ENCODE measurements at regions not wholly inside any gene's neighbourhood (a gene's known extent, or its start where the extent isn't known, plus 50 kb on each side); places are given as distances from the start of the nearest gene placed in this dataset.

- no peak for ATAC-seq
- no peaks in the 10 kb centered on the region for H3K4me1 Mint-ChIP-seq
- no peak overlapping the region for H3K4me3 Mint-ChIP-seq
- peaks cover 2% of the 10 kb centered on the region for H3K9me3 Mint-ChIP-seq
- no peak overlapping the region for H3K27ac Mint-ChIP-seq
- no peaks in the 10 kb centered on the region for H3K36me3 Mint-ChIP-seq
- no peak for DNase-seq (ENCODE audit: low spot score in 2 of 2)
These were observed 574.9 kb upstream of the CAMK1G start for GRCh38 chr1:209008586-209008985.

- Mint-ChIP-seq H3K36me3 (no peaks in the 10 kb centered on the region), H3K4me1 (no peaks in the 10 kb centered on the region), H3K4me3 (no peak overlapping the region), H3K27ac (no peak overlapping the region), H3K9me3 (no peaks in the 10 kb centered on the region)
- DNase-seq (ENCODE audit: low spot score in 2 of 2) (no peak), ATAC-seq (no peak)
These were observed 572.9 kb upstream of the CAMK1G start for GRCh38 chr1:209010475-209011230.

DNA sequence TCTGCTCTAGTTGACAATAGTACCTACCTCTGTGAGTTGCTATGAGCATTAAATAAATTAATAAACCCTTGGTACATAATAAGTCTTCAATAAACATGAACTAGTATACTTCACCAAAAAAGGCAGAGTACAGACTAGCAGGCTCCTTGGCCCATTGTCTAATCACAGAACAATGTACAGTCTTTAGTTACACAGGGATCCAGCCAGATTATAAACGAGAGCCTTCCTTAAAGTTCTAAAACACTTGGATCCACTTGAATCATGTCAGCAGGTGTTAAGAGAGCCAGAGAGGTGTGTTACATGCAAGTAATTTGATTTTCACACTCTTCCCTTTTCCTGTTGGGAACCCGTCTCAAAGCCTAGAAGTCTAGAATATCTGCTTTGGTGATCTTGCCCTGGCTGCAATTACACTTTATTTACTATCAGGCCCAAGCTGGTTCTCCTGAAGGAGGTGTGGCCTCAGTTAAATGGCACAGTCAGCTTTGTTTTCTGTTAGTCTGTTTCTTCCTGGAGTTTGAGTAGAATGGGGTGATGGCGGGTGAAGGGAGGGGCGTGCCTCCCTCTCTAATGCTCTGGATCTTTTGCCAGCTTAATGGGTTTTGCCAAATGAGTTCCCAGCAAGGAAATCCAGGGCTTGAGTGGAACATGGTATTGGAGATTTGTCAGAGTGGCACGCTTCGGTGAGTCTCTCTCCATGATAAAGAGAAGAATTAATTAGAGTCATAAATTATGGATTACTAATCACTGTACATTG lies 570.9 kb upstream of the CAMK1G start:
- no peaks in the 10 kb centered on the region for H3K36me3 Mint-ChIP-seq
- no peaks in the 10 kb centered on the region for H3K9me3 Mint-ChIP-seq
- ATAC-seq, result no peak
- no peak overlapping the region for H3K4me3 Mint-ChIP-seq
- no peak for DNase-seq (ENCODE audit: low spot score in 2 of 2)
- H3K27ac Mint-ChIP-seq, result no peak overlapping the region
- no peaks in the 10 kb centered on the region for H3K4me1 Mint-ChIP-seq

- no peak for DNase-seq (ENCODE audit: low spot score in 2 of 2)
- ATAC-seq, result no peak
- Mint-ChIP-seq H3K36me3 (no peaks in the 10 kb centered on the region), H3K9me3 (peaks cover 5% of the 10 kb centered on the region), H3K4me1 (no peaks in the 10 kb centered on the region), H3K27ac (no peak overlapping the region), H3K4me3 (no peak overlapping the region)
These were observed 568.4 kb upstream of the CAMK1G start for GRCh38 chr1:209015092-209015491.

DNA sequence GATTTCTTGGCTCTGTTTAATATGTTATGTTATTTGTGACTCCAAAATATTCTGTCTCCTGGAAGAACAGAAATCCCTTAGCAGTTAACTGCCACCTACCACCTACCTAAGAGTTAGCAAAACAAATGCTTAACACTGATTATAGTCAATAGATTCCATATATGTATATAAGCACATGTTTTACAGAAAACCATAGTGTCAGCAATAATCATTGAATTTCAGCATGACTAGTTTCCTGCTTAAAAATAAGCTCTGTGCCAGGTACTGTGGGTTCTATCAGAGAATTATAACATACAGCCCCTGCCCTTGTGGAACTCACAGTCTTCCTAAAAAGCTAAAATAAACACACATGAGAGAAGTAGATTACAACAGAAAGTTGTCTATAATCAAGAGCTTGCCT lies 561.9 kb upstream of the CAMK1G start:
- ATAC-seq (no peak), DNase-seq (ENCODE audit: low spot score in 2 of 2) (no peak)
- Mint-ChIP-seq H3K4me1 (no peaks in the 10 kb centered on the region), H3K4me3 (no peak overlapping the region), H3K36me3 (no peaks in the 10 kb centered on the region), H3K9me3 (peaks cover 5% of the 10 kb centered on the region), H3K27ac (no peak overlapping the region)

- DNase-seq (ENCODE audit: low spot score in 2 of 2), result no peak
- H3K4me3 Mint-ChIP-seq, result no peak overlapping the region
- ATAC-seq, result no peak
- no peaks in the 10 kb centered on the region for H3K36me3 Mint-ChIP-seq
- H3K9me3 Mint-ChIP-seq, result peaks cover 5% of the 10 kb centered on the region
- no peak overlapping the region for H3K27ac Mint-ChIP-seq
- no peaks in the 10 kb centered on the region for H3K4me1 Mint-ChIP-seq
These were observed 559.7 kb upstream of the CAMK1G start for GRCh38 chr1:209023790-209024189.

GRCh38 chr1:209029737-209030136 lies 553.8 kb upstream of the CAMK1G start:
- Mint-ChIP-seq H3K4me1 (no peaks in the 10 kb centered on the region), H3K9me3 (peaks cover 5% of the 10 kb centered on the region), H3K36me3 (no peaks in the 10 kb centered on the region), H3K27ac (no peak overlapping the region), H3K4me3 (no peak overlapping the region)
- no peak for ATAC-seq
- no peak for DNase-seq (ENCODE audit: low spot score in 2 of 2)

DNA sequence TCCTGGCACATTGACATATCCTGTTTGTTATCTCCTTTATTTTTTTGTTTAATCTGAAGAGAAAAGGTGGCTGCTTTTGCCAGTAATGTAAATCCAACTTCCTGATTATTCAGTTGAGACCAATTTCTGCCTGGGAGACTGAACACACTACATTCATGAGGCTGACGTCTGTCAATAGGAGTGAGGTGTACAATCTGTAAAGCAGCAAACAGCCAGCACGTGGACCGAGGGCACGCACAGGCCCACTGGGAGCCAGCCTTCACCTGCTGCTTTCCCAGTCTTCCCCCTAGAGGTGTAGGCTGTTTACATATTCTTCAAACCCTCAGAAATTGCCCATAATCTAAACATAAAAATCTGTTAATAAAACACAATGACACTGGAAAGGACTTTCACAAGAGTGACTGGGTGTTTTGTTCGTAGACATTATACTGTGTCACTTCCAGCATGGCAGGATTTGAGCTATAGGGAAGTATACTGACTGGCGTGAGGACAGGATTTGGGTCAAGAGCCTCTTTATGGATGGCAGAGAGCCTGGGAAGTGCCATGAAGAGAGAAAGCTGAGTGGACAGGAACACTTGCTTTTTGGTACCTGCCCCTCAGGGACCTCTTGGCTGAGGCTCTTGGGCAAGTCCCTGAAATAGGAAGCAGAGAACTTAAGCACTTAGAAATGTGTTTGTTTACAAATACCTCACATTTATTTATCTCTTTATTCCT lies 552.9 kb upstream of the CAMK1G start:
- no peak for DNase-seq (ENCODE audit: low spot score in 2 of 2)
- Mint-ChIP-seq H3K4me3 (no peak overlapping the region), H3K27ac (no peak overlapping the region), H3K9me3 (peaks cover 5% of the 10 kb centered on the region), H3K36me3 (no peaks in the 10 kb centered on the region), H3K4me1 (no peaks in the 10 kb centered on the region)
- no peak for ATAC-seq

DNA sequence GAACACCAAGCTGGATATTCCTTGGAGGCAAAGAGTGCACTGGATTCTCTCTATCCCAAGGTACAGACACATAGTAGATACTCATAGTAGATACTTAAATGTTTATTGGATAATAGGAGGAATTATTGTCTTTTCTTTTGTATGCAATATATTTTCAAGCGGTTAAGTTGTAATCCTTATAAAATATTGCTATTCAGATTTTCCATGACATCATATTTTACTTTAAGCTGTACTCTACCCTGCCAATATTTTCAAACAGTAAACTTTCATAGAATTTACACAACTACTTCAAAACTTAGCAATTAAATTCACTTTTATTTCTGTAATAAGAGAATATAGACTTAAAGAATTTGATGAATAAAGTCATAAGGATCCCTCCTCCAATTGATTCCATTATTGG lies 546.5 kb upstream of the CAMK1G start:
- Mint-ChIP-seq H3K27ac (no peak overlapping the region), H3K9me3 (peaks cover 8% of the 10 kb centered on the region), H3K36me3 (no peaks in the 10 kb centered on the region), H3K4me3 (no peak overlapping the region), H3K4me1 (no peaks in the 10 kb centered on the region)
- DNase-seq (ENCODE audit: low spot score in 2 of 2), result no peak
- no peak for ATAC-seq

- no peak overlapping the region for H3K27ac Mint-ChIP-seq
- peaks cover 5% of the 10 kb centered on the region for H3K9me3 Mint-ChIP-seq
- H3K4me1 Mint-ChIP-seq, result no peaks in the 10 kb centered on the region
- no peak overlapping the region for H3K4me3 Mint-ChIP-seq
- no peaks in the 10 kb centered on the region for H3K36me3 Mint-ChIP-seq
- DNase-seq (ENCODE audit: low spot score in 2 of 2) (no peak), ATAC-seq (no peak)
These were observed 545.2 kb upstream of the CAMK1G start for GRCh38 chr1:209038316-209038715.

DNA sequence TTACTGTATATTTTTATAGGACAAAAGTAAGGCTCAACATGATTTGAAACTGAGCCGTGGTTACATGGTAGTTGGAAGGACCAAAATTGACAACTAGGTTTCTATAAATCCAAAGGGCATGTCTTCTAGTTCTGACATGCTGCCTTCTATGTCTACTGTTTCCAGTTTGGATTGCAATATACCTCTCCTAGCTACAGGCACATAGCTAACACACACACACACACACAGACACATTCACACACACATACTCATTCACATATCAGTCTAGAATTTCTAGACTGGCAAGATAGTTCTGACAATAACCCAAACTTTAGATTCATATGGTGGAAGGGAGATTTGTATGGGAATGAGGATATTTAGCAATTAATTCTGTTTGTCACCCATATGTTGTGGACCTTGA lies 544.8 kb upstream of the CAMK1G start:
- DNase-seq (ENCODE audit: low spot score in 2 of 2), result no peak
- no peaks in the 10 kb centered on the region for H3K4me1 Mint-ChIP-seq

DNA sequence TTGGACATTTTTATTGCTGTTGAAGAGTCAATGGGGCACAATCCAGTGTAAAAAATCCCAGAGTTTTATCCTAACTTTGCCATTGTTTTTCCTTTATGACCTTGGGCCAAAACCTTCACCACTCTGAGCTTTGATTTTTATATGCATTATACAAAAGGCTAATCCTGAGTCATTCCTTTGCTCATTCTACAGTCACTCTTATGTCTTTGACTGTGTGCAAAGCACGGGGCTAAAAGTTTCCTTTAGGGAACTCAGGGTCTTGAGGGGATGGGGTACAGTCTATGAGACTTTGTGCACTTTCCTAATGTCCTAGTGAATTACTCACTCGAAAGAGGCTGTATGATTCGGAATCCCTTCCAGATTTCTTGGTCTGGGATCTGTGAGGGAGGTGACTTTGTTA lies 543.2 kb upstream of the CAMK1G start:
- no peak for DNase-seq (ENCODE audit: low spot score in 2 of 2)
- H3K36me3 Mint-ChIP-seq, result no peaks in the 10 kb centered on the region
- no peaks in the 10 kb centered on the region for H3K4me1 Mint-ChIP-seq
- no peak overlapping the region for H3K4me3 Mint-ChIP-seq
- H3K9me3 Mint-ChIP-seq, result peaks cover 3% of the 10 kb centered on the region
- H3K27ac Mint-ChIP-seq, result no peak overlapping the region
- no peak for ATAC-seq

More for the DNA sequence above, 544.8 kb upstream of the CAMK1G start:
- H3K9me3 Mint-ChIP-seq, result peaks cover 3% of the 10 kb centered on the region
- H3K4me3 Mint-ChIP-seq, result no peak overlapping the region
- ATAC-seq, result no peak
- no peaks in the 10 kb centered on the region for H3K36me3 Mint-ChIP-seq
- no peak overlapping the region for H3K27ac Mint-ChIP-seq

DNA sequence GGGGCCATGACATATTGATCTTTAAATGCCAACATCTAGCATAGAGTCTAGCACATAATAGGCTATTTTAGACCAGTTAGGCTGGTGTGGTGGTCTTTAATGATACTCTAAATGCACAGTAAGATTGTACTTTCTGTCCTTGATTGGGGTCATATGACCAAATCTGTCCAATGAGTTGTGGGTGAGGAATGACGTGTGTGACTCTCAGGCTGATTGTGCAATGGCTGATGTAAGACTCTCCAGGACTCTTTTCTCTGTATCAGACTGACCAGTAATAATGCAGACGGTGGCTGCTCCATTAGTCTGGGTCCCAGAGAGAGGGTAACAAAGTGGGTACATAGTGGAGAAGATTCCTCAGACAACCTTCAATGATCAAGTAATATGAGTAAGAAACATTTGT lies 541.6 kb upstream of the CAMK1G start:
- Mint-ChIP-seq H3K4me1 (no peaks in the 10 kb centered on the region), H3K27ac (no peak overlapping the region), H3K9me3 (peaks cover 3% of the 10 kb centered on the region), H3K4me3 (no peak overlapping the region), H3K36me3 (no peaks in the 10 kb centered on the region)
- no peak for DNase-seq (ENCODE audit: low spot score in 2 of 2)
- no peak for ATAC-seq

GRCh38 chr1:209042413-209042812 lies 541.1 kb upstream of the CAMK1G start:
- H3K9me3 Mint-ChIP-seq, result peaks cover 3% of the 10 kb centered on the region
- H3K4me1 Mint-ChIP-seq, result no peaks in the 10 kb centered on the region
- ATAC-seq, result no peak
- H3K4me3 Mint-ChIP-seq, result no peak overlapping the region
- DNase-seq (ENCODE audit: low spot score in 2 of 2), result no peak
- no peaks in the 10 kb centered on the region for H3K36me3 Mint-ChIP-seq
- no peak overlapping the region for H3K27ac Mint-ChIP-seq

GRCh38 chr1:209045331-209046057 lies 538.0 kb upstream of the CAMK1G start:
- no peak overlapping the region for H3K27ac Mint-ChIP-seq
- no peak overlapping the region for H3K4me3 Mint-ChIP-seq
- ATAC-seq (no peak), DNase-seq (ENCODE audit: low spot score in 2 of 2) (no peak)
- no peaks in the 10 kb centered on the region for H3K4me1 Mint-ChIP-seq
- H3K9me3 Mint-ChIP-seq, result peaks cover 3% of the 10 kb centered on the region
- no peaks in the 10 kb centered on the region for H3K36me3 Mint-ChIP-seq
